HEK293 (cell line): ENCODE measurements at regions not wholly inside any gene's neighbourhood (a gene's known extent, or its start where the extent isn't known, plus 50 kb on each side); places are given as distances from the start of the nearest gene placed in this dataset.

Experiments
- CTCF ChIA-PET: fragments of 350-600 bp; formaldehyde crosslinking; extraction: SDS; loops from one replicate; lab custom pipeline; 2021; ENCODE audit warnings: antibody characterized with exemption; lab: Yijun Ruan, JAX
- POLR2A ChIA-PET: fragments of 300-600 bp; formaldehyde crosslinking; extraction: SDS; loops from one replicate; lab custom pipeline; 2020; ENCODE audit warnings: antibody characterized with exemption, inconsistent platforms; lab: Yijun Ruan, JAX
- H3K27ac ChIP-seq: fragments of 200-500 bp; sonication (Bioruptor generic); 2 replicates; pipeline ENCODE4 v1.5.1; 2014; ENCODE audit warnings: low read depth, low read length, control low read depth, inconsistent platforms; ENCODE audit errors: extremely low read depth
- H3K36me3 ChIP-seq, 2 experiments: fragments of 200-500 bp in 1 of 2; sonication (Bioruptor generic) in 1 of 2; 1 replicate in 1 of 2; 2 replicates in 1 of 2; pipeline ENCODE4 v1.5.1; 2014 to 2017; ENCODE audit warnings: inconsistent platforms in 2 of 2, low read length in 2 of 2; ENCODE audit not compliant: control insufficient read depth in 2 of 2, insufficient read depth in 1 of 2
- H3K4me1 ChIP-seq: fragments of 200-500 bp; sonication (Bioruptor generic); 2 replicates; pipeline ENCODE4 v1.5.1; 2014; ENCODE audit warnings: mild to moderate bottlenecking, low read length, inconsistent platforms; ENCODE audit not compliant: control insufficient read depth, insufficient read depth
- H3K4me3 ChIP-seq: 2 replicates; pipeline ENCODE4 v1.5.1; 2011; ENCODE audit warnings: low read depth, mild to moderate bottlenecking, control low read depth, low read length, moderate library complexity
- H3K9me3 ChIP-seq: fragments of 200-500 bp; sonication (Bioruptor generic); 2 replicates; pipeline ENCODE4 v1.5.1; 2014; ENCODE audit warnings: low read depth, low read length, inconsistent platforms; ENCODE audit not compliant: control insufficient read depth, insufficient read depth
- BCL6B ChIP-seq: fragments of 450-650 bp; formaldehyde crosslinking; IDR thresholded peaks from 2 replicates; pipeline ENCODE4 v1.5.1; 2017; ENCODE audit warnings: missing biosample characterization, missing genetic modification characterization
- GFI1B ChIP-seq: fragments of 450-650 bp; formaldehyde crosslinking; IDR thresholded peaks from 2 replicates; pipeline ENCODE4 v1.5.1; 2016; ENCODE audit warnings: missing biosample characterization, missing genetic modification characterization
- GLIS1 ChIP-seq: fragments of 450-650 bp; formaldehyde crosslinking; IDR thresholded peaks from 2 replicates; pipeline ENCODE4 v1.5.1; 2016; ENCODE audit warnings: missing biosample characterization, missing genetic modification characterization
- MEIS1 ChIP-seq: sonication (generic); formaldehyde crosslinking; IDR thresholded peaks from 2 replicates; pipeline ENCODE4 v1.8.1; 2022; ENCODE audit warnings: missing genetic modification reagents, mild to moderate bottlenecking, borderline replicate concordance
- PRDM6 ChIP-seq: fragments of 450-650 bp; formaldehyde crosslinking; IDR thresholded peaks from 2 replicates; pipeline ENCODE4 v1.5.1; 2017; ENCODE audit warnings: missing biosample characterization, missing genetic modification characterization
- SALL2 ChIP-seq: fragments of 450-650 bp; formaldehyde crosslinking; IDR thresholded peaks from 2 replicates; pipeline ENCODE4 v1.5.0; 2017; ENCODE audit warnings: missing biosample characterization, mild to moderate bottlenecking, missing genetic modification characterization, borderline replicate concordance
- SCRT2 ChIP-seq: fragments of 450-650 bp; formaldehyde crosslinking; IDR thresholded peaks from 2 replicates; pipeline ENCODE4 v1.5.1; 2016; ENCODE audit warnings: missing biosample characterization, missing genetic modification characterization
- SP3 ChIP-seq: fragments of 450-650 bp; formaldehyde crosslinking; IDR thresholded peaks from 2 replicates; pipeline ENCODE4 v1.5.1; 2016; ENCODE audit warnings: missing biosample characterization, missing genetic modification characterization
- TSHZ1 ChIP-seq: fragments of 450-650 bp; formaldehyde crosslinking; IDR thresholded peaks from 2 replicates; pipeline ENCODE4 v1.5.1; 2016; ENCODE audit warnings: missing biosample characterization, missing genetic modification characterization, borderline replicate concordance
- ZBTB49 ChIP-seq: fragments of 450-650 bp; formaldehyde crosslinking; IDR thresholded peaks from 2 replicates; pipeline ENCODE4 v1.5.1; 2016; ENCODE audit warnings: missing biosample characterization, missing genetic modification characterization, low read depth
- ZEB2 ChIP-seq: fragments of 450-650 bp; formaldehyde crosslinking; IDR thresholded peaks from 2 replicates; pipeline ENCODE4 v1.5.1; 2016; ENCODE audit warnings: missing biosample characterization, missing genetic modification characterization
- ZFP3 ChIP-seq: fragments of 450-650 bp; formaldehyde crosslinking; IDR thresholded peaks from 2 replicates; pipeline ENCODE4 v1.5.1; 2016; ENCODE audit warnings: low read depth, missing biosample characterization, missing genetic modification characterization
- ZFP69B ChIP-seq: fragments of 450-650 bp; formaldehyde crosslinking; IDR thresholded peaks from 2 replicates; pipeline ENCODE4 v1.5.1; 2016; ENCODE audit warnings: missing biosample characterization, missing genetic modification characterization
- ZNF112 ChIP-seq: fragments of 450-650 bp; formaldehyde crosslinking; IDR thresholded peaks from 2 replicates; pipeline ENCODE4 v1.5.0; 2017; ENCODE audit warnings: missing biosample characterization, missing genetic modification characterization
- ZNF169 ChIP-seq: fragments of 450-650 bp; formaldehyde crosslinking; IDR thresholded peaks from 2 replicates; pipeline ENCODE4 v1.5.1; 2016; ENCODE audit warnings: missing biosample characterization, missing genetic modification characterization
- ZNF37A ChIP-seq: fragments of 450-650 bp; IDR thresholded peaks from 2 replicates; pipeline ENCODE4 v1.5.1; 2018; ENCODE audit warnings: missing biosample characterization, missing genetic modification characterization
- ZNF510 ChIP-seq: fragments of 450-650 bp; formaldehyde crosslinking; IDR thresholded peaks from 2 replicates; pipeline ENCODE4 v1.5.1; 2018; ENCODE audit warnings: mild to moderate bottlenecking, missing genetic modification characterization, missing biosample characterization; ENCODE audit not compliant: insufficient replicate concordance
- ZNF558 ChIP-seq: fragments of 450-650 bp; formaldehyde crosslinking; IDR thresholded peaks from 2 replicates; pipeline ENCODE4 v1.5.1; 2016; ENCODE audit warnings: missing biosample characterization, missing genetic modification characterization
- ZNF561 ChIP-seq: fragments of 450-650 bp; IDR thresholded peaks from 2 replicates; pipeline ENCODE4 v1.5.1; 2018; ENCODE audit warnings: missing biosample characterization, missing genetic modification characterization, borderline replicate concordance
- ZNF629 ChIP-seq: fragments of 450-650 bp; formaldehyde crosslinking; IDR thresholded peaks from 2 replicates; pipeline ENCODE4 v1.5.1; 2017; ENCODE audit warnings: missing biosample characterization, missing genetic modification characterization
- ZNF654 ChIP-seq: fragments of 450-650 bp; formaldehyde crosslinking; IDR thresholded peaks from 2 replicates; pipeline ENCODE4 v1.5.1; 2016; ENCODE audit warnings: low read depth, missing biosample characterization, missing genetic modification characterization
- ZNF837 ChIP-seq: fragments of 450-650 bp; formaldehyde crosslinking; IDR thresholded peaks from 2 replicates; pipeline ENCODE4 v1.5.1; 2016; ENCODE audit warnings: missing biosample characterization, missing genetic modification characterization

- TF ChIP-seq ZBTB49 (tag by site-specific recombination) (no peak), ZNF510 (tag by site-specific recombination) (no peak), ZNF37A (tag by site-specific recombination) (no peak), ZNF561 (tag by site-specific recombination) (no peak), SALL2 (tag by site-specific recombination) (no peak), PRDM6 (tag by site-specific recombination) (no peak), ZFP3 (tag by site-specific recombination) (no peak), ZEB2 (tag by site-specific recombination) (no peak)
Observed at GRCh38 chr1:59045636-59046035, 251.3 kb upstream of the FGGY start (continued).

- Histone ChIP-seq H3K9me3 (no peaks in the 10 kb centered on the region), H3K27ac (no peak overlapping the region), H3K4me3 (no peak overlapping the region), H3K36me3 (no peaks in the 10 kb centered on the region), H3K4me1 (no peaks in the 10 kb centered on the region)
- ChIA-PET POLR2A (no interaction called here), CTCF (interaction anchor here (0.5 kb wide), 1 partner anchor 264 kb away, joined by 3 read pairs; no protein-coding TSS in a partner anchor)
- TF ChIP-seq BCL6B (tag by site-specific recombination) (peak; percentile 75), GLIS1 (tag by site-specific recombination) (peak; percentile 34), GFI1B (tag by site-specific recombination) (no peak)
Observed at GRCh38 chr1:59046134-59046533, 250.8 kb upstream of the FGGY start.

- no peaks in the 10 kb centered on the region for H3K9me3 ChIP-seq
- POLR2A ChIA-PET = no interaction called here
- H3K27ac ChIP-seq = no peak overlapping the region
- no peaks in the 10 kb centered on the region for H3K4me1 ChIP-seq
- H3K4me3 ChIP-seq = no peak overlapping the region
- CTCF ChIA-PET = interaction anchor here (0.7 to 1.1 kb wide), 2 partner anchors 9 to 289 kb away, joined by 3 to 4 read pairs; no protein-coding TSS in a partner anchor
- no peaks in the 10 kb centered on the region for H3K36me3 ChIP-seq
- TF ChIP-seq MEIS1 (CRISPR knock-in tag) (no peak), SCRT2 (tag by site-specific recombination) (no peak), PRDM6 (tag by site-specific recombination) (no peak), ZNF629 (no peak), TSHZ1 (no peak), ZFP69B (tag by site-specific recombination) (no peak), ZNF112 (no peak), ZNF654 (tag by site-specific recombination) (no peak), SP3 (tag by site-specific recombination) (no peak), ZNF558 (tag by site-specific recombination) (no peak), ZNF169 (tag by site-specific recombination) (no peak), ZNF837 (no peak)
Observed at GRCh38 chr1:59046730-59047157, 250.2 kb upstream of the FGGY start.
